ENCODE measurements at regions not wholly inside any gene's neighbourhood (a gene's known extent, or its start where the extent isn't known, plus 50 kb on each side); places are given as distances from the start of the nearest gene placed in this dataset.
"Not testable (repeated sequence)": the region's sequence is repeated elsewhere in the genome, so short reads cannot be mapped to it uniquely, and the experiment has no call there.

DNA sequence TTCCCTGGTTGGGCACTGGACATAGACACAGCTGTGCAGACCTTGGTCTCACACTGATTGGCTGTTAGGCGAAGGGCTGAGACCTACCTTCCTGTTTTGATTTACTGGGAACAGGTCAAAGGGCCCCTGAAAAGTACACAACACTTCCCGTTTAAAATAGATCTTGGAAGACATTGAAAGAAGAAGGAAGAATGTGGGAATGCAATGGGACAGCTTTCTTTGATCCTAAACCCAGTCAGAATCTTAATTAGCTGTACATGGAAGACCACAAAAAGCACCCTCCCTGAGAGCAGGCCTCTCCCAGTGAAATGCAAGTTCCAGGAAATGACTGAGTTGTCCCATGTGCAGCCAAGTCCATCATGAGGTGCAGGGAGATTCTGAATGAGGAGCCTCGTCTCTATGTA lies 83.6 kb upstream of the EXOC2 start:
- DNase-seq (ENCODE audit: low read depth), result no peak

DNA sequence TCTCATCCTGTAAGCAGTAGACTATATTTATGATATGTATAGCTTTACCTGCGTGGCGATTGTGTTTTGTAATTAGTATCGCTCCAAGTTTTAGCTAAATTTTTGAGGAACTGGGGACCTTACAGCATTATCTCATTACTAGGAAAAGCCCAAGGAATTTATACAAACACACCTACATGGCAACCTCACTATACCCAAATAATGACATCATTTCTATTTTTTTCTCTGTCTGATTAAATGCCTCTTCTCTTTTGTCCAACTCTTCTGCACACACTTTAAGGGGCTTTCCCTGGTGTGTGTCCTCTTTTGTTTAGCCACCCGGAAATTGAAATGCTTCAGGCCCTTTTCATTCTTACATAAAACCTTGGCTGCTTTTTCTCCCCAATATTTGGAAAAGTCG lies 82.9 kb upstream of the EXOC2 start:
- no peak for DNase-seq (ENCODE audit: low read depth)

DNA sequence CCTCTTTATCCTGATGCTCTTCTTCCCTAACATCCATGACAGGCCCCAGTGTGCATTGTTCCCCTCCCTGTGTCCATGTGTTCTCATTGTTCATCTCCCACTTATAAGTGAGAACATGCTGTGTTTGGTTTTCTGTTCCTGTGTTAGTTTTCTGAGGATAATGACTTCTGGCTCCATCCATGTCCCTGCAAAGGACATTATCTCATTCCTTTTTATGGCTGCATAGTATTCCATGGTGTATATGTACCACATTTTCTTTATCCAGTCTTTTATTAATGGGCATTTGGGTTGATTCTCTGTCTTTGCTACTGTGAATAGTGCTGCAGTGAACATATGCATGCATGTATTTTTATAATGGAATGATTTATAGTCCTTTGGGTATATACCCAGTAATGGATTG lies 78.7 kb upstream of the EXOC2 start:
- not testable (repeated sequence) for DNase-seq (ENCODE audit: low read depth)

DNA sequence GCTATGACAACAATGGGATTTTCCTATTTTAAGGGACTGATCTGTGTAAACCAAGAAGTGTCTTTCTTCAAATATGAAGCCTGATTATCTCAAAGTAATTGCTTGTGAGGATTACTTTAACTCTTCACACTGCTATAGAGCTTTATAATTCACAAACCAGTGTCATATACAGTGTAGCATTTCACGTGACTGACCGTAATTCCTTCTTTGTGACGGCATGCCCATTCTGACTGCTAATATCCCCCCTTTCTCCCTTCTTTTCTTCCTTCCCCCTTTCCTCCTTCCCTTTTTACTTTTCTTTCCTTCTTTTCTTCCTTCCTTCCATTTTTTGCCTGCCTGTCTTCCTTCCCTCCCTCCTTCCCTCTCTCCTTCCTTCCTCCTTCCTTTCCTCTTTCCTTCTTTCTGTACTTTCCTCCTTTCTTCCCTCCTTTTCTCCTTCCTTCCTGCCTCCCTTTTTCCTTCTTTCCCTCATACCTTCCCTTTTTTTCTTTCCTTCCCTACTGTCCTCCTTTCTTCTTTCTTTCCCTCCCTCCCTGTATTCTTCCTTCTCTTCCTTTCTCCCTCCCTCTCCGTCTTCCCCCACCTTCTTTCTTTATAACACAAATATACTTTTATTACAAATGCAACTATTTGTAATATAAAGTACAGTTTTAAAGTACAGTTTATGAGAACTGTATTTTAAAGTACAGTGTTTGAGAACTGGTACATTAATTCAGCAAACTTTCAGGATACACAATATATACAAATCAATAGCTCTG lies 75.0 kb upstream of the EXOC2 start:
- DNase-seq (ENCODE audit: low read depth), result no peak

DNA sequence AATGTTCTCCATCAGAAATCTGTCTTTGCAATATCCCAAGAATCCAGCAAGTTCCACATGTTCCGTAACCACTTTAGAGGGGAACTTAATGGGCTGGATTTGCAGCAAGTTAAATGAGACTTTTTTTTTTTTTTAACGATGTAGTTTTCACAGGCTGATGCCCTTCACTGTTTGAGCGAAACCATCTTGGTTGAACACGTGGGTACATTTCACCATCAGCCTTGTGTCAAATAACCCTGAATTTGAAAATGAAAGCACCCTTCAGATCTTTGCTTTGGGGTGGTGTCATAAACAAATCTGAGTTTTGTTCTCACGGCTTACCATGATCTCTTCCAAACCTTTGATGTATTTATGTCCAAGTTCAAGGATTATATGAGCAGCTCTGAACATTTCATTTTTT lies 73.7 kb upstream of the EXOC2 start:
- DNase-seq (ENCODE audit: low read depth), result peak; percentile 34

DNA sequence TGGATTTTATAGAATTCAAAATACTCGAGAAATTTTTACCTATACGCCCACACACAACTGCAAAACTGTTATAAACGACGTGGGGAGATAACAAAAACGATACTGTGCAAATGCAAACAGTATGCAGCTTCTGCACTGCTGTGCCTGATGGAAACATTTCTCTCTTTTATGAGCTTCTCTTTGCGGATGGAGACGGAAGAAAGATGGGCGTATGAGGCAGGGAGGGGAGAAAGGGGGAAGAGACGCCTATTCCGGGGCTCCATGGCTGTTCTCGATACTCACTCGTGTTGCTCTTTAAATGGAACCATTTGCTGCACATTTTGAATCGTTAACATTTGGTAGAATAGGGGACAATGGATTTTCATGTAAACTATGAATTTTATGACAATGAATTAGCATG lies 69.1 kb upstream of the EXOC2 start:
- no peak for DNase-seq (ENCODE audit: low read depth)

DNA sequence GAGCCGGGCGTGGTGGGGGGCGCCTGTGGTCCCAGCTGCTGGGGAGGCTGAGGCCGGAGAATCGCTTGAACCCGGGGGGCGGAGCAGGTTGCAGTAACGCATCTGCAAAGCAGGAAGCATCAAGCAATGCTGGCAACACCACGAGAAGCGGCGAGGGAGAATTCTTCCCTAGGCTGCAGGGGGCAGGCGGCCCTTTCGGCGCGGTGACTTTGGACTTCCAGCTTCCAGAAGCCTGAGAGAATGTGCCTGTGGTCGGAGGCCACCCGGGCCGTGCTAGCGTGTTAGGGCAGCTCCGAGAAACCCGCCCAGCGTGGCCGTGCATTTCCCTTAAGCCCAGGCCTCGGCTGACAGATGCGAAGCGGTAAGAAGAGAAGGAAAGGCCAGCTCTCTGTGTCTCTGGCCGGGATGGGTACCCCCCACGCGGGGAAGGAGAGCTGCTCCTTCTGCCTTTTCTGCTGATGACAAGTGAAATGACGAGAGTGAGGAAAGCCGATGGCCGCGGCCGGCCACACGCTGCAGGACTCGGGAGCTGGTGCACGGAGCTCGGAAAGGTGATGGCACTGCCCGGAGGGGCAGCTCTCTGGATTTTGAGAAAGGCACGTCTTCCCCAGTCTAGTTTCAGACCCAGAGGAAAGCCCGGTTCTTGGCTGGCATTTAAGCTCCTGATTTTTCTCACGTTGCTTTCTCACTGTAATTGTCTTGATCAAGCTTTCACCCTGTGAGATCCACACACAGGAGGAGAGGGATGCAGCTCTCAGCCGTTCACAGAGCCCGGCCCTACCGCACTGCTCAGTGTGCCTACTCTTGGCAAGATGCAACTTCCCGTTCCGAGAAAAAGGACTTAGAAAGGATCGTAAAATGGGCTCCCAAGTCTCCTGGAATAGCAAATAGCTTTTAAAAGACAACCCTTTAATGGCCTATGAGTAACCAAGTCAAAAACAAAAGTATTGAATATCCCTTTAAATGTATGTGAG lies 68.3 kb upstream of the EXOC2 start:
- DNase-seq (ENCODE audit: low read depth), result peak; percentile 37

DNA sequence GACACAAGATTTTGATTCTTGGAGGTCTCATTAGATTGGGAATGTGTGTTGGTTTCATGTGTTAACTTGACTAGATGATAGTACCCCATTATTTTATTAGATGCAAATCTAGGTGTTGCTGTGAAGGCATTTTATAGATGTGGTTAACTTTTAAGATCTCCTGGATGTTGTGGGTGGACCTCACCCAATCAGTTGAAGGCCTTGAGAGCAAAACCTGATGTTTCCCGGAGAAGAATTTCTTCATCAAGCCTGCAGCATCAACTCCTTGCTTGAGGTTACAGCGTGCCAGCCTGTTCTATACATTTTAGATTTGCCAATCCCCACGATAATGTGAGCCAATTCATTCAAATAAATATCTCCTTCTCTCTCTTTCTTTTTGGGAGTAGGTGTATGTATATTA lies 66.8 kb upstream of the EXOC2 start:
- no peak for DNase-seq (ENCODE audit: low read depth)

DNA sequence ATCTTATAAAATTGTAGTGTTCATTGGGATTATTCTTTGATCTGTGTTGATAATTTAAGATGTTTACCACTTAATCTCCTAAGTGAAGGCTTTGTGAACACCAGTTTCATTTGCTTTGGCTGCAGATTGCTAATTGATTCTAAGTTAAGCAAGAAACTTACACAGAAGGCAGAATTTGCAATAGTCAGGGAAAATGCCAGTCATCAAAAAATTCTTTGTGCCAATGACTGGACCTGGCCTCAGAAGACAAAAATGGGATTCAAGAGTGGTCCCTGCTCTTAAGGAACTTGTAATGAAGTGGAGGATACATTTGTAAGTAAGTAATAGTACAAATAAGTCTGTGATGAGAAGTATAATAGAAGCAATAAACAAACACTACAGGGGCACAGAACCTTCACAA lies 63.3 kb upstream of the EXOC2 start:
- DNase-seq (ENCODE audit: low read depth), result no peak

DNA sequence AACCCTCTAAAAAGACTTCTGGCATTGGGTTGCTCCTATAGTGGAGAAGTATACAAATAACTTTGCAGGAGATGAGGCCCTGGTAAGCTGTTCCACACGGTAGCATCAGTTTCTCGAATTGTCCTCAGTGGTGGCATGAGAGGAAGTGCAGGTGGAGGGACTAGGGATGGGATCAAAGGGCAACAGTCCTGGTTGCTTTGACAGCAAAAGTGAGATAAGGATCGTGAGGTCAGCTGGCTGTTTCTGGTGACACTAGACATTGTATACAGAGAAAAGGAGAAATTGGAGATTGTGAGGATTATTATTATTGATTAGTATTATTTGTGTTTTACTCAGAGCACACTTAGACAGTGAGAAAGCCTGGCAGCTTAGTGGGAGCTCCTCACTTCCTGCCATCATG lies 61.3 kb upstream of the EXOC2 start:
- no peak for DNase-seq (ENCODE audit: low read depth)

DNA sequence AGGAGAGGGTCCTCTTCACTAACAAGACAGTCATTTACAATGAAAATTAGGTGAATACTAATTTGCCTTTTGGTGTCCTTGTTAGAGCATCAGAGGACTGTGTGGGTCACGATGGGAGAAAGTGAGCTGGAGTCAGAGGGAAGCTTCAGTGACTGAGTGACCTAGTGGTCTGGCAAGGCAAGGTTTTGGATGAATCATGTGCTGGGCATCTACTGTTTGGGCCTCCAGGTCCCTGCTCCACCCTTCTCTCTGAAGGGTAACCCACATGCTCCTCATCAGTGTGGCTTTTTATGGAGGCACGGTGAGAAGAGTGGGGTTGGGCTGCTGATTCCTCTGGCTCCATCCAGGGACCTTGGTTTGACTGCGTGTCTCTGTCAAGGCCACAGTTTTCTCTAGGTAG lies 60.5 kb upstream of the EXOC2 start:
- DNase-seq (ENCODE audit: low read depth), result peak; percentile 40

DNA sequence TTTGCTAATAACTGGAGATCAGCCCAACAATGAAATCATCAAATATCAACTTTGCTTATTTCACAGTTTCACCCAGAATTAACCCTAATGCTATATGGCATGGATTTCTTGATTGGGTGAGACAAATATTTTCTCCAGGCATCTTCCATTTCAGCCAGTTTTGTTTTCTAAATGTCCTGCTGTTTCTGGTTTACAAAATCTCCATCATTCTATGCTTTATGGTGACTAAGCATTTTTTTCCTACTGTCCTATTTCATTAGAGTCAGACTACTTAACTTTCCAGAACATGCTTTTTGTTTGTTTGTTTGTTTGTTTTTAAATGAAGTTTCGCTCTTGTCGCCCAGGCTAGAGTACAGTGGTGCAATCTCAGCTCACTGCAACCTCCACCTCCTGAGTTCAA lies 59.5 kb upstream of the EXOC2 start:
- DNase-seq (ENCODE audit: low read depth), result no peak

DNA sequence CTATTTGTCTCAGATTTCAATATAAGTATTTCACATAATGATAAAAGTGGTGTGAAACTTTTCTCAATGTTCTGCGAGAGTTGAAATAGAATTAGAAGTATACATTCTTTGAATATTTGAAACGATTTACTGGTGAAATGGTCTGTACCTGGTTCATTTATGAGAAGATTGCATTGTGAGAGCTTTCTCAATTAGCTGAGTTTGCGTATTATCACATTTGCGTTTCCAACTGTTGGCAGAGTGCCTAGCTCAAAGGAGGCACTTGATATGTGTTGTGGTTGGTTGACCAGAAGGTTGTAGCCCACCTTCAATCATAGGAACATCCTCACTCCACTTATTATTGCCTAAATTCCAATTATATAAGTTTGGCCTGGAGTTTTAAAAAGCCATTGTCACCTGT lies 58.8 kb upstream of the EXOC2 start:
- no peak for DNase-seq (ENCODE audit: low read depth)

DNA sequence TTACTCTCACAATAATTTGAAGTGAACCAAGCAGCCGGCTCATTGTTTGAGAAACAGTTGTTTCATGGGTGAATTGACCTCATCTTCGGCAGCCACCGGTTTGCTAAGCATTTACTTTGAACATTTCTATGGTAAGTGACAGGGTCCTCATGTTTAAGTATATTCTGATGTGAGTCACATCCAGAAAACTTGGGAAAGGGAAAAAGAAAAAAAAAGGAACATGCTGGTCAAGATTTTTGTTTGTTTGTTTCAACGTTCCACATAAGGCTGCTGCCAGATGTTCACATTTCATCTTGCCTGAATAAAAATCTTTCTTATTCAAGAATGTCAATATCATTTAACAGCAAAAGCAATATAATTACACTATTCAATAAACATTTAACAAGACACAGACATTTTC lies 55.0 kb upstream of the EXOC2 start:
- DNase-seq (ENCODE audit: low read depth), result no peak

DNA sequence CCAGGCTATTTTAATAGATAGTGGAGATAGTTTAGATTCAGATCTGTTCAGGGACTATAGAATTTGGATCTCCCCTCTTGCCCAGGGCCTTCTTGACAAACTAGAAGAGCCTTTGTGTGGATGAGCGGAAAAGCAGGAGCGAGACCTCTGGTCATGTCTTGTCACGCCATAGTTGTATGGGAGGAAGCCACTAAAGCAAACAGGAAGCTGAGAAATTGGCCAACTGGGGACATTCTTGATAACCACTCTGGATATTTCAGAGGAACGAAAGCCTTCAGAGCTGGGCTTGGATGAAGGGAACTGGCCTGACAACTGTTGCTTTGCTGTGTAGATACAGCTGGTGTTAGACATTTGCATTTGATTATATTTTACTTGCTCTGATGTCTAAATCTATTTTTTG lies 54.1 kb upstream of the EXOC2 start:
- DNase-seq (ENCODE audit: low read depth), result no peak

DNA sequence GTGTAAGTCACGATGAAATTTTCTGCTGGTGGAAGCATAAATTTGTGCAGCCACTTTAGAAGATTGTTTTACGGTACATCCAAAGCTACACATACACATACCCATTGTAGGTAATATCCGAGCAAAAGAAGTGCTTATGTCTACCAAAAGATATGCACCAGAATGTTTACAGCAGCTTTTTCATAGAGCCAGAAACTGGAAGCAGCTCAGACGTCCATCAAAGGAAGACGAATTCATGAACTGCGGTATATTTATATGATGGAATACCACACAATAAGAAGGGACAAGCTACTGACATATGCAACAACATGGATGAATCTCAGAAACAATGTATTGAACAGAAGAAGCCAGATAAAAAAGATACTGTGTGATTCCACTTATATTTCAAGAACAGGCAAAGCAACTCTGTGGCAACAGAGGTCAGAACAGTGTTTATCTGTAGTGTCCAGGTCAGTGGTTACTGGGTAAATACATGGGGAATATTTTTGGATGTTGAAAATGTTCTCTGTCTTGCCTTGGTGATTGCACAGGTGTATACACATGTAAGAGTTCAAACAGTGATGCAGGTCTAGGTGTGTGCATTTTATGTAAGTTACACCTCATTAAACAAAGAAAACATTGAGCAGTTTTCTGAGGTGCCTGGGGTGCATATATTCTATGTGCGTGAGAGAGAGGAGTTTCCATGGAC lies 51.9 kb upstream of the EXOC2 start:
- no peak for DNase-seq (ENCODE audit: low read depth)

DNA sequence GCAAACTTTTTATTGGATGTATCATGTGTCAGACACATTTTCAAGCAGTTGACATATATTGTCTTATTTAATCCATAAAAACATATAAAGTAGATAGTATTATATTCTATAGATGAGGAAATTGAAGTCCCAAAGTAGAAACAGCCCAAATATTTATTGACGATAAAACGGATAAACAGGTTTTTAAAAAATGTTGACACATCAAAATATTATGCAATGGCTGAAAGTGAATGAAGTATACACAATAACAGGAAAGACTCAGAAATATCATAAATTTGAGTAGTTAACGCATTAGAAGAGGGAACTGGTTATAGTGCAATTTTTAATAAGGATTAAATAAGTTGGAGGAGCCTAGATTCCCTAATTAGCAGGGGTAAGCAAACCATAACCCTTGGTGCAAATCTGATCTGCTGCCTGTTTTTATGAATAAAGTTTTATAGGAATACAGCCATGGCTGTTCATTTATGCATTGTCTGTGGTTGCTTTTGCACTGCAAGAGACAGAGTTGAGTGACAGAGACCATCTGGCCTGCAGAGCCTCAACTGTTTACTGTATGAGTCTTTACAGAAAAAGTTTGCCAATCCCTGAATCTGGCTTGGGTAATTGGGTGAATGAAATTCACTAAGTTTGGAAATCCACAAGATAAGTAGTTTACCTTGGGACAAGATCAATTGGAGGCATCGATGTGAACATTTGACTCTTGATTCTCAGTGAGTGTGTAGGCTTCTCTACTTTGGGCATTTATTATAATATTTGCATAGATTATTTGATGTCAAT lies 50.6 kb upstream of the EXOC2 start:
- DNase-seq (ENCODE audit: low read depth), result no peak
